ENCODE measurements at regions not wholly inside any gene's neighbourhood (a gene's known extent, or its start where the extent isn't known, plus 50 kb on each side); places are given as distances from the start of the nearest gene placed in this dataset.
"Not testable (repeated sequence)": the region's sequence is repeated elsewhere in the genome, so short reads cannot be mapped to it uniquely, and the experiment has no call there.

- Mint-ChIP-seq H3K4me3 (no peak overlapping the region), H3K9me3 (no peaks in the 10 kb centered on the region; the same call in 1 of the 2 replicates), H3K27ac (no peak overlapping the region), H3K27me3 (ENCODE audit: insufficient read depth) (peaks cover 2% of the 10 kb centered on the region; the same call in 1 of the 2 replicates), H3K4me1 (ENCODE audit: low read depth) (peaks cover 29% of the 10 kb centered on the region), H3K36me3 (ENCODE audit: low read depth) (0 out of 2 replicates have a peak, but pooled peaks cover 8% of the 10 kb centered on the region)
- no peak for DNase-seq
- TF ChIP-seq CTCF (IDR thresholded peaks at IDR 0.05), result no peak
Measured at GRCh38 chr2:230619491-230619890, 93.2 kb upstream of the CAB39 start.

DNA sequence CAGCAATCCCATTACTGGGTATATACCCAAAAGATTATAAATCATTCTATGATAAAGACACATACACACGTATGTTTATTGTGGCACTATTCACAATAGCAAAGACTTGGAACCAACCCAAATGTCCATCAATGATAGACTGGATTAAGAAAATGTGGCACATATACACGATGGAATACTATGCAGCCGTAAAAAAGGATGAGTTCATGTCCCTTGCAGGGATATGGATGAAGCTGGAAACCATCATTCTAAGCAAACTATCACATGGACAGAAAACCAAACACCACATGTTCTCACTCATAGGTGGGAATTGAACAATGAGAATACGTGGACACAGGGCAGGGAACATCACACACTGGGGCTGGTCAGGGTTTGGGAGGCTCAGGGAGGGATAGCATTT is 87.4 kb upstream of the CAB39 start:
- peaks cover 15% of the 10 kb centered on the region for H3K4me1 Mint-ChIP-seq (ENCODE audit: low read depth)
- not testable (repeated sequence) for H3K36me3 Mint-ChIP-seq (ENCODE audit: low read depth)

GRCh38 chr2:230627091-230627490 is 85.6 kb upstream of the CAB39 start:
- H3K4me3 Mint-ChIP-seq; H3K27me3 Mint-ChIP-seq (ENCODE audit: insufficient read depth); DNase-seq; H3K27ac Mint-ChIP-seq; H3K9me3 Mint-ChIP-seq; H3K36me3 Mint-ChIP-seq (ENCODE audit: low read depth): not testable (repeated sequence)
- H3K4me1 Mint-ChIP-seq (ENCODE audit: low read depth), result peaks cover 15% of the 10 kb centered on the region

More for the DNA sequence above, 87.4 kb upstream of the CAB39 start:
- H3K27me3 Mint-ChIP-seq (ENCODE audit: insufficient read depth); H3K9me3 Mint-ChIP-seq; H3K27ac Mint-ChIP-seq; DNase-seq; H3K4me3 Mint-ChIP-seq: not testable (repeated sequence)

- DNase-seq, result no peak
- Mint-ChIP-seq H3K4me3 (no peak overlapping the region), H3K9me3 (no peaks in the 10 kb centered on the region; the same call in 1 of the 2 replicates), H3K4me1 (ENCODE audit: low read depth) (peaks cover 15% of the 10 kb centered on the region), H3K27ac (no peak overlapping the region), H3K27me3 (ENCODE audit: insufficient read depth) (peaks cover 2% of the 10 kb centered on the region; the same call in 1 of the 2 replicates), H3K36me3 (ENCODE audit: low read depth) (0 out of 2 replicates have a peak, but pooled peaks cover 8% of the 10 kb centered on the region)
- TF ChIP-seq CTCF (IDR thresholded peaks at IDR 0.05), result no peak
Measured at GRCh38 chr2:230627806-230628724, 84.6 kb upstream of the CAB39 start.

GRCh38 chr2:230631470-230631869 is 81.2 kb upstream of the CAB39 start:
- H3K27ac Mint-ChIP-seq, result no peak overlapping the region
- no peaks in the 10 kb centered on the region; the same call in 1 of the 2 replicates for H3K27me3 Mint-ChIP-seq (ENCODE audit: insufficient read depth)
- no peaks in the 10 kb centered on the region for H3K9me3 Mint-ChIP-seq
- no peak for DNase-seq
- H3K4me1 Mint-ChIP-seq (ENCODE audit: low read depth), result peaks cover 15% of the 10 kb centered on the region
- no peak overlapping the region for H3K4me3 Mint-ChIP-seq
- TF ChIP-seq CTCF (IDR thresholded peaks at IDR 0.05), result peak; percentile 31
- H3K36me3 Mint-ChIP-seq (ENCODE audit: low read depth), result no peaks in the 10 kb centered on the region

GRCh38 chr2:230634146-230634545 is 78.5 kb upstream of the CAB39 start:
- no peak for DNase-seq

DNA sequence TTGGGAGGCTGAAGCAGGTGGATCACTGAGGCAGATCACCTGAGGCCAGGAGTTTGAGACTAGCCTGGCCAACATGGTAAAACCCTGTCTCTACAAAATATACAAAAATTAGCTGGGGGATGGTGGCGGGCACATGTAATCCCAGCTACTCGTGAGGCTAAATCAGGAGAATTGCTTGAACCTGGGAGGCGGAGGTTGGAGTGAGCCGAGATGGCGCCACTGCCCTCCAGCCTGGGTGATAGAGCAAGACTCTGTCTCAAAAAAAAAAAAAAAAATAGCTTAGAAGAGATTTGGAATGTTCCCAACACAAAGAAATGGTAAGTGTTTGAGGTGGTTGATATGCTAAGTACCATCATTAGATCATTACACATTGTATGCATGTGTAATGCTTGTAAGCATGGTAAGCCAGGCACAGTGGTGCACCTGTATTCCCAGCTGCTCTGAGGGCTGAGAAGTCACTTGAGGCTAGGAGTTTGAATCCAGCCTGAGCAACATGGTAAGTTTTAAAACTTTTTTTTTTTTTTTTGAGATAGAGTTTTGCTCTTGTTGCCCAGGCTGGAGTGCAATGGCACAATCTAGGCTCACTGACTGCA is 77.8 kb upstream of the CAB39 start:
- H3K9me3 Mint-ChIP-seq; H3K27me3 Mint-ChIP-seq (ENCODE audit: insufficient read depth); H3K4me1 Mint-ChIP-seq (ENCODE audit: low read depth); H3K36me3 Mint-ChIP-seq (ENCODE audit: low read depth); DNase-seq; H3K27ac Mint-ChIP-seq; H3K4me3 Mint-ChIP-seq: not testable (repeated sequence)

More at GRCh38 chr2:230634146-230634545, 78.5 kb upstream of the CAB39 start:
- Mint-ChIP-seq H3K4me3 (no peak overlapping the region), H3K27ac (no peak overlapping the region), H3K4me1 (ENCODE audit: low read depth) (no peaks in the 10 kb centered on the region; the same call in 1 of the 2 replicates), H3K36me3 (ENCODE audit: low read depth) (no peaks in the 10 kb centered on the region), H3K9me3 (no peaks in the 10 kb centered on the region), H3K27me3 (ENCODE audit: insufficient read depth) (peaks cover 1% of the 10 kb centered on the region)
- no peak for TF ChIP-seq CTCF (IDR thresholded peaks at IDR 0.05)

Measured in HFFc6 (cell line).